Osteoblast (primary cell): ENCODE measurements at regions not wholly inside any gene's neighbourhood (a gene's known extent, or its start where the extent isn't known, plus 50 kb on each side); places are given as distances from the start of the nearest gene placed in this dataset.
A peak's percentile ranks its signal among the peaks of the same experiment; 100 is the strongest.
"Not testable (repeated sequence)": the region's sequence is repeated elsewhere in the genome, so short reads cannot be mapped to it uniquely, and the experiment has no call there.

Experiments used
- DNase-seq: peaks from one replicate; pipeline ENCODE4 v3.0.0; 2011; ENCODE audit warnings: low spot score, mixed read lengths; ENCODE audit not compliant: insufficient read length; ENCODE audit errors: missing footprints
- H2AFZ ChIP-seq: 2 replicates; pipeline ENCODE4 v1.6.0; 2011; ENCODE audit warnings: mild to moderate bottlenecking, low read length
- H3K27ac ChIP-seq: 2 replicates; pipeline ENCODE4 v1.5.1; 2011; ENCODE audit warnings: mild to moderate bottlenecking, low read depth, low read length, moderate library complexity
- H3K27me3 ChIP-seq: 2 replicates; pipeline ENCODE4 v1.6.0; 2012; ENCODE audit warnings: mild to moderate bottlenecking, control low read depth, inconsistent platforms, low read length, moderate library complexity; ENCODE audit not compliant: insufficient read depth
- H3K36me3 ChIP-seq: 2 replicates; pipeline ENCODE4 v1.5.1; 2011; ENCODE audit warnings: mild to moderate bottlenecking, low read length, control low read depth, moderate library complexity; ENCODE audit not compliant: insufficient read depth
- H3K4me1 ChIP-seq: 2 replicates; pipeline ENCODE4 v1.5.1; 2011; ENCODE audit warnings: mild to moderate bottlenecking, low read length, control low read depth, moderate library complexity; ENCODE audit not compliant: insufficient read depth
- H3K4me2 ChIP-seq: 2 replicates; pipeline ENCODE4 v1.6.0; 2011; ENCODE audit warnings: mild to moderate bottlenecking, low read length; ENCODE audit not compliant: insufficient read depth
- H3K4me3 ChIP-seq: fragments of 200-600 bp; sonication (generic); 3 replicates; pipeline ENCODE4 v1.5.1; 2012; ENCODE audit warnings: mild to moderate bottlenecking, low read length, inconsistent platforms; ENCODE audit not compliant: insufficient read depth
- H3K79me2 ChIP-seq: 2 replicates; pipeline ENCODE4 v1.6.0; 2012; ENCODE audit warnings: mild to moderate bottlenecking, low read length, control low read depth, inconsistent platforms; ENCODE audit not compliant: insufficient read depth
- H3K9me3 ChIP-seq: 2 replicates; pipeline ENCODE4 v1.5.1; 2011; ENCODE audit warnings: low read depth, low read length, control low read depth
- H4K20me1 ChIP-seq: 2 replicates; pipeline ENCODE4 v1.6.0; 2012; ENCODE audit warnings: mild to moderate bottlenecking, low read length, control low read depth; ENCODE audit not compliant: insufficient read depth
- TF ChIP-seq, protein P1 (sequence below): IDR thresholded peaks from 2 replicates; pipeline ENCODE4 v1.5.1; 2011; ENCODE audit warnings: mild to moderate bottlenecking, low read depth, low read length, moderate library complexity; ENCODE audit errors: extremely low read depth

DNA sequence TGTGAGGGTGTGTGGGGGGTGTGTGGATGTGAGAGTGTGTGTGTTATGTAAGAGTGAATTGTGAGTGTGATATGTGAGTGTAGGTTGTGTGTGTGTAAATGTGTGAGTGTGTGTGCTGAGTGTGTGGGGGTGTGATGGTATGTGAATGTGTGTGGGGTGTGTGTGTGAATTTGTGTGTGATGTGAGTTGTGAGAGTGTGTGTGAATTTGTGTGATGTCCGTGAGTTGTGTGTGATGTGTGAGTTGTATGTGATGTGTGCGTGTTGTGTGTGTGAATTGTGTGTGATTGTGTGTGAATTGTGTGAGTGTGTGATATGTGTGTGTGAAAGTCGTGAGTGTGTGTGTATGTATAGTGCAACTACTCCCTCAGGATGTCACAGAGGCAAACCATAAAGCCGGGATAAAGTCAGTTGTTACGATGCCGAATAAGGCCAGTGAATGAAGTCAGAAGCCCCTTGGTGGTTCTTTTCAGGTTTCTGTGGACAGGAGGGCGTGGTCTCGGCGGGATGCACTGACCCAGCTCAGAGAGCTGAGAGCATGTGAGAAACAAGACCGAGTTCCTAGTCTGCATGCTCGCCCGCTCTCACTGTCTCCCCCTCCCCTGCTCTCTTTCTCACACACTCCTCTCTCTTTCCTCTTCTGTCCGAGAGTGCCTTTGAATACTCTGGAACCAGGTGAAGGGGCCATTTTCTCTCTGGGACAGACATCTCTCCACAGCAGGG lies 71.8 kb upstream of the MAX start:
- Histone ChIP-seq H3K9me3 (no peaks in the 10 kb centered on the region), H3K27ac (no peak overlapping the region), H3K79me2 (no peaks in the 10 kb centered on the region), H3K4me2 (no peak overlapping the region), H3K4me3 (no peak overlapping the region), H3K36me3 (no peaks in the 10 kb centered on the region), H3K4me1 (peaks cover 13% of the 10 kb centered on the region), H3K27me3 (no peaks in the 10 kb centered on the region), H2AFZ (peak overlapping the region; percentile 24), H4K20me1 (no peaks in the 10 kb centered on the region)
- TF ChIP-seq, protein P1, sequence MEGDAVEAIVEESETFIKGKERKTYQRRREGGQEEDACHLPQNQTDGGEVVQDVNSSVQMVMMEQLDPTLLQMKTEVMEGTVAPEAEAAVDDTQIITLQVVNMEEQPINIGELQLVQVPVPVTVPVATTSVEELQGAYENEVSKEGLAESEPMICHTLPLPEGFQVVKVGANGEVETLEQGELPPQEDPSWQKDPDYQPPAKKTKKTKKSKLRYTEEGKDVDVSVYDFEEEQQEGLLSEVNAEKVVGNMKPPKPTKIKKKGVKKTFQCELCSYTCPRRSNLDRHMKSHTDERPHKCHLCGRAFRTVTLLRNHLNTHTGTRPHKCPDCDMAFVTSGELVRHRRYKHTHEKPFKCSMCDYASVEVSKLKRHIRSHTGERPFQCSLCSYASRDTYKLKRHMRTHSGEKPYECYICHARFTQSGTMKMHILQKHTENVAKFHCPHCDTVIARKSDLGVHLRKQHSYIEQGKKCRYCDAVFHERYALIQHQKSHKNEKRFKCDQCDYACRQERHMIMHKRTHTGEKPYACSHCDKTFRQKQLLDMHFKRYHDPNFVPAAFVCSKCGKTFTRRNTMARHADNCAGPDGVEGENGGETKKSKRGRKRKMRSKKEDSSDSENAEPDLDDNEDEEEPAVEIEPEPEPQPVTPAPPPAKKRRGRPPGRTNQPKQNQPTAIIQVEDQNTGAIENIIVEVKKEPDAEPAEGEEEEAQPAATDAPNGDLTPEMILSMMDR = no peak
- no peak for DNase-seq

DNA sequence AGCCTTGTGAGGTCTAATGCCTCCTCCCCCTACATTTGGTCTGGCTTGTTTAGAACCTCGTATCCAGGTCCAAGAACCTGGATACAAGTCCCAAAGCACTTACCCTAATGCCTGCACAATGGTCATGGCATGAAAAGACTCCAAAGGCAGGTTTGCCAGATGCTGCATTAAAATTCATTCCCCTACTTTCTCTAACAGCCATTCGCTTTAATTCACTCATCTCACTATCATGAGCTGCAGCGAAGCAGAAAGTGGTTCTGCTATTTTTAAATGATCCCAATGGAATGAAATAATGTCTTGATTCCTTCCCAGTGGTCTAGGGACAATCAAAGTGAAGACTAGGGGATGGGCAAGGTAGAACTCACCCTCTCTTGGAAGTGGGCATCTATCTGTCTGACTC lies 72.5 kb upstream of the MAX start:
- no peaks in the 10 kb centered on the region for H4K20me1 ChIP-seq
- TF ChIP-seq, protein P1 = no peak
- H2AFZ ChIP-seq = no peak overlapping the region

DNA sequence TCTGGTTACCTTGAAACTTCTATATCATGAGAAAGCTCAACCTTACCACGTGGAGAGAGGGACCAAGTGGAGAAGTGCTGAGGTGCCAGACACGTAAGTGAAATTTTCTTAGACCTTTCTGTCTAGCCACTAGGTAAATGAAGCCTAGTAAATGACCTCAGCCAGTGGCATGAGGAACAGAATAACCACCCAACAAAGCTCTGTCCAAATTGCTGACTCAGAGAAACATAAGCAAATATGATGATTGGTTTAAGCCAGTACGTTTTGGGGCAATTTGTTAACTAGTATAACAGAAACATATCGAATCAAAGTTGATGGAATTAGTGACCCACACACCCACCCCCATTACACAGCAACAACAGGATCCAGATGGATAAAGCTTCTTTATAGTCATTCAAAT lies 75.2 kb upstream of the MAX start:
- TF ChIP-seq, protein P1 = no peak
- no peak overlapping the region for H2AFZ ChIP-seq
- H3K79me2 ChIP-seq = no peaks in the 10 kb centered on the region
- H4K20me1 ChIP-seq = no peaks in the 10 kb centered on the region
- no peaks in the 10 kb centered on the region for H3K36me3 ChIP-seq
- H3K27me3 ChIP-seq = no peaks in the 10 kb centered on the region
- no peak overlapping the region for H3K27ac ChIP-seq
- H3K4me2 ChIP-seq = no peak overlapping the region
- DNase-seq = peak; percentile 38
- peaks cover 13% of the 10 kb centered on the region for H3K4me1 ChIP-seq
- H3K4me3 ChIP-seq = no peak overlapping the region
- H3K9me3 ChIP-seq = no peaks in the 10 kb centered on the region

More for the DNA sequence above, 72.5 kb upstream of the MAX start:
- no peaks in the 10 kb centered on the region for H3K27me3 ChIP-seq
- no peak overlapping the region for H3K4me3 ChIP-seq
- H3K27ac ChIP-seq = no peak overlapping the region
- peaks cover 9% of the 10 kb centered on the region for H3K4me1 ChIP-seq
- no peaks in the 10 kb centered on the region for H3K9me3 ChIP-seq
- no peaks in the 10 kb centered on the region for H3K36me3 ChIP-seq
- H3K4me2 ChIP-seq = no peak overlapping the region
- DNase-seq = no peak
- H3K79me2 ChIP-seq = no peaks in the 10 kb centered on the region

DNA sequence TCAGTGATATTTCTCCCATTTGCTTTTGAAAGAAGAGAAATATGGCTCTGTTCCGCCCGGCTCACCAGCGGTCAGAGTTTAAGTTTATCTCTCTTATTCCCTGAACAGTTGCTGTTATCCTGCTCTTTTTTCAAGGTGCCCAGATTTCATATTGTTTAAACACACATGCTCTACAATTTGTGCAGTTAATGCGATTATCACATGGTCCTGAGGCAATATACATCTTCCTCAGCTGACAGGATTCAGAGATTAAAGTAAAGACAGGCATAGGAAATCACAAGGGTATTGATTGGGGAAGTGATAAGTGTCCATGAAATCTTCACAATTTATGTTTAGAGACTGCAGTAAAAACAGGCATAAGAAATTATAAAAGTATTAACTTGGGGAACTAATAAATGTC lies 76.9 kb upstream of the MAX start:
- not testable (repeated sequence) for H3K9me3 ChIP-seq, H3K4me2 ChIP-seq, DNase-seq, H4K20me1 ChIP-seq, H2AFZ ChIP-seq, H3K79me2 ChIP-seq, H3K4me3 ChIP-seq, H3K36me3 ChIP-seq, H3K27ac ChIP-seq, H3K27me3 ChIP-seq
- peaks cover 17% of the 10 kb centered on the region for H3K4me1 ChIP-seq
